ENCODE measurements at regions not wholly inside any gene's neighbourhood (a gene's known extent, or its start where the extent isn't known, plus 50 kb on each side); places are given as distances from the start of the nearest gene placed in this dataset.
"Not testable (repeated sequence)": the region's sequence is repeated elsewhere in the genome, so short reads cannot be mapped to it uniquely, and the experiment has no call there.

- H3K27ac Mint-ChIP-seq: no peak overlapping the region
- no peaks in the 10 kb centered on the region for H3K4me1 Mint-ChIP-seq
- peaks cover 8 to 11% of the 10 kb centered on the region in 2 donors for H3K36me3 Mint-ChIP-seq
- peaks cover 0 to 6% of the 10 kb centered on the region in 2 donors for H3K27me3 Mint-ChIP-seq
- no peak for ATAC-seq (replicated peaks)
- H3K9me3 Mint-ChIP-seq: peaks cover 9 to 13% of the 10 kb centered on the region in 2 donors
- H3K4me3 Mint-ChIP-seq: no peak overlapping the region
- no peak for DNase-seq
These were observed 73.0 kb downstream of the GBP6 start for GRCh38 chr1:89436856-89437255.

GRCh38 chr1:89438301-89438700, 74.4 kb downstream of the GBP6 start:
- not testable (repeated sequence) for H3K4me1 Mint-ChIP-seq; H3K27me3 Mint-ChIP-seq; H3K4me3 Mint-ChIP-seq; DNase-seq; ATAC-seq (replicated peaks); H3K27ac Mint-ChIP-seq
- H3K36me3 Mint-ChIP-seq: peaks cover 8 to 11% of the 10 kb centered on the region in 2 donors
- H3K9me3 Mint-ChIP-seq: peaks cover 9 to 13% of the 10 kb centered on the region in 2 donors

- peaks cover 9 to 13% of the 10 kb centered on the region in 2 donors for H3K9me3 Mint-ChIP-seq
- no peak overlapping the region for H3K27ac Mint-ChIP-seq
- H3K4me3 Mint-ChIP-seq: no peak overlapping the region
- H3K36me3 Mint-ChIP-seq: peaks cover 8 to 11% of the 10 kb centered on the region in 2 donors
- DNase-seq: no peak
- no peaks in the 10 kb centered on the region for H3K4me1 Mint-ChIP-seq
- ATAC-seq (replicated peaks): no peak
- H3K27me3 Mint-ChIP-seq: peaks cover 0 to 6% of the 10 kb centered on the region in 2 donors
These were observed 77.1 kb downstream of the GBP6 start for GRCh38 chr1:89440911-89441310.

GRCh38 chr1:89444791-89445190, 79.8 kb upstream of the LRRC8B start:
- H3K4me3 Mint-ChIP-seq: no peak overlapping the region
- no peaks in the 10 kb centered on the region for H3K4me1 Mint-ChIP-seq
- no peak for DNase-seq
- no peak overlapping the region for H3K27ac Mint-ChIP-seq
- peaks cover 0 to under 1% of the 10 kb centered on the region in 2 donors for H3K36me3 Mint-ChIP-seq
- H3K27me3 Mint-ChIP-seq: no peaks in the 10 kb centered on the region
- H3K9me3 Mint-ChIP-seq: peaks cover 0 to 5% of the 10 kb centered on the region in 2 donors
- no peak for ATAC-seq (replicated peaks)

- Mint-ChIP-seq H3K4me3 (no peak overlapping the region), H3K9me3 (no peaks in the 10 kb centered on the region), H3K27me3 (peaks cover 0 to 5% of the 10 kb centered on the region in 2 donors), H3K36me3 (peaks cover 0 to 2% of the 10 kb centered on the region in 2 donors), H3K27ac (no peak overlapping the region), H3K4me1 (peaks cover 6 to 9% of the 10 kb centered on the region in 2 donors)
- DNase-seq (no peak), ATAC-seq (replicated peaks) (peak; percentile 74 to 77)
These were observed 73.6 kb upstream of the LRRC8B start for GRCh38 chr1:89451011-89451410.

GRCh38 chr1:89453123-89453972, 71.3 kb upstream of the LRRC8B start:
- H3K4me1 Mint-ChIP-seq: peaks cover 6 to 9% of the 10 kb centered on the region in 2 donors
- no peak overlapping the region for H3K4me3 Mint-ChIP-seq
- peaks cover 0 to 2% of the 10 kb centered on the region in 2 donors for H3K36me3 Mint-ChIP-seq
- peaks cover 0 to 11% of the 10 kb centered on the region in 2 donors for H3K27me3 Mint-ChIP-seq
- peak overlapping the region; percentile 16 for H3K27ac Mint-ChIP-seq
- DNase-seq (no peak), ATAC-seq (replicated peaks) (no peak)
- H3K9me3 Mint-ChIP-seq: no peaks in the 10 kb centered on the region

GRCh38 chr1:89454845-89455521, 69.6 kb upstream of the LRRC8B start:
- H3K27me3 Mint-ChIP-seq: peaks cover 0 to 16% of the 10 kb centered on the region in 2 donors
- ATAC-seq (replicated peaks) (peak; percentile 79 to 81), DNase-seq (peak; percentile 26)
- peaks cover 0 to 2% of the 10 kb centered on the region in 2 donors for H3K36me3 Mint-ChIP-seq
- no peak overlapping the region for H3K27ac Mint-ChIP-seq
- H3K9me3 Mint-ChIP-seq: no peaks in the 10 kb centered on the region
- peaks cover 6 to 9% of the 10 kb centered on the region in 2 donors for H3K4me1 Mint-ChIP-seq
- H3K4me3 Mint-ChIP-seq: no peak overlapping the region

- Mint-ChIP-seq H3K27me3 (peaks cover 8 to 28% of the 10 kb centered on the region in 2 donors), H3K9me3 (no peaks in the 10 kb centered on the region), H3K4me1 (no peaks in the 10 kb centered on the region), H3K27ac (no peak overlapping the region), H3K4me3 (no peak overlapping the region), H3K36me3 (no peaks in the 10 kb centered on the region)
- DNase-seq (no peak), ATAC-seq (replicated peaks) (no peak)
These were observed 67.6 kb upstream of the LRRC8B start for GRCh38 chr1:89457046-89457445.

GRCh38 chr1:89459081-89459480, 65.5 kb upstream of the LRRC8B start:
- H3K36me3 Mint-ChIP-seq: no peaks in the 10 kb centered on the region
- ATAC-seq (replicated peaks): no peak
- no peaks in the 10 kb centered on the region for H3K9me3 Mint-ChIP-seq
- peaks cover 0 to 1% of the 10 kb centered on the region in 2 donors for H3K4me1 Mint-ChIP-seq
- DNase-seq: no peak
- H3K4me3 Mint-ChIP-seq: no peak overlapping the region
- H3K27ac Mint-ChIP-seq: peak overlapping the region; percentile 0
- peaks cover 22 to 41% of the 10 kb centered on the region in 2 donors for H3K27me3 Mint-ChIP-seq

- Mint-ChIP-seq H3K27ac (no peak overlapping the region), H3K27me3 (peaks cover 28 to 48% of the 10 kb centered on the region in 2 donors), H3K9me3 (no peaks in the 10 kb centered on the region), H3K4me1 (peaks cover 2 to 8% of the 10 kb centered on the region in 2 donors), H3K4me3 (no peak overlapping the region), H3K36me3 (no peaks in the 10 kb centered on the region)
- no peak for DNase-seq
- no peak for ATAC-seq (replicated peaks)
These were observed 64.3 kb upstream of the LRRC8B start for GRCh38 chr1:89460325-89460724.

- Mint-ChIP-seq H3K9me3 (no peaks in the 10 kb centered on the region), H3K4me1 (peaks cover 12 to 16% of the 10 kb centered on the region in 2 donors), H3K27me3 (peaks cover 45 to 51% of the 10 kb centered on the region in 2 donors), H3K4me3 (no peak overlapping the region), H3K36me3 (peaks cover 0 to 2% of the 10 kb centered on the region in 2 donors), H3K27ac (no peak overlapping the region)
- DNase-seq: no peak
- no peak for ATAC-seq (replicated peaks)
These were observed 62.4 kb upstream of the LRRC8B start for GRCh38 chr1:89462250-89462649.

- no peaks in the 10 kb centered on the region for H3K9me3 Mint-ChIP-seq
- DNase-seq: no peak
- peak in 1 of 2 donors; percentile 18 for ATAC-seq (replicated peaks)
- H3K27me3 Mint-ChIP-seq: peaks cover 51% of the 10 kb centered on the region in 2 donors
- no peak overlapping the region for H3K4me3 Mint-ChIP-seq
- peaks cover 2 to 3% of the 10 kb centered on the region in 2 donors for H3K36me3 Mint-ChIP-seq
- H3K27ac Mint-ChIP-seq: no peak overlapping the region
- H3K4me1 Mint-ChIP-seq: peaks cover 12 to 16% of the 10 kb centered on the region in 2 donors
These were observed 60.6 kb upstream of the LRRC8B start for GRCh38 chr1:89464008-89464407.

- no peak overlapping the region for H3K4me3 Mint-ChIP-seq
- no peak for DNase-seq
- no peaks in the 10 kb centered on the region for H3K9me3 Mint-ChIP-seq
- peaks cover 51 to 52% of the 10 kb centered on the region in 2 donors for H3K27me3 Mint-ChIP-seq
- peak; percentile 87 to 88 for ATAC-seq (replicated peaks)
- H3K4me1 Mint-ChIP-seq: peaks cover 12 to 16% of the 10 kb centered on the region in 2 donors
- no peak overlapping the region for H3K27ac Mint-ChIP-seq
- H3K36me3 Mint-ChIP-seq: peaks cover 2 to 3% of the 10 kb centered on the region in 2 donors
These were observed 59.4 kb upstream of the LRRC8B start for GRCh38 chr1:89465201-89465600.

- Mint-ChIP-seq H3K9me3 (no peaks in the 10 kb centered on the region), H3K36me3 (peaks cover 2 to 3% of the 10 kb centered on the region in 2 donors), H3K27ac (no peak overlapping the region), H3K4me3 (peak overlapping the region in 1 of 2 donors; percentile 39), H3K4me1 (peaks cover 12 to 16% of the 10 kb centered on the region in 2 donors), H3K27me3 (peaks cover 44% of the 10 kb centered on the region in 2 donors)
- DNase-seq (no peak), ATAC-seq (replicated peaks) (peak; percentile 35 to 53)
These were observed 58.2 kb upstream of the LRRC8B start for GRCh38 chr1:89466307-89466930.

Data from stimulated activated naive B cell treated with anti-CD40 and anti-IgM and Interleukin-4, amounts not matched to agents 10 μg/mL and 1 μg/mL and 100 μg/mL, for 72 hours (primary cell).